Activated naive CD8-positive, alpha-beta T cell treated with anti-CD3 and anti-CD28 coated beads, Interleukin-2, amount 50 U/mL, for 24 hours (primary cell): ENCODE measurements at regions not wholly inside any gene's neighbourhood (a gene's known extent, or its start where the extent isn't known, plus 50 kb on each side); places are given as distances from the start of the nearest gene placed in this dataset.
A peak's percentile ranks its signal among the peaks of the same experiment; 100 is the strongest.
"Not testable (repeated sequence)": the region's sequence is repeated elsewhere in the genome, so short reads cannot be mapped to it uniquely, and the experiment has no call there.

Source experiments
- ATAC-seq: fragments of 150-1000 bp; cut with Tn5 transposase; one replicate; pipeline ENCODE4 v1.10.0; 2021
- DNase-seq: peaks from one replicate; pipeline ENCODE4 v3.0.0; 2021
- H3K27ac Mint-ChIP-seq: one replicate; pipeline ENCODE4 v1.8.0; 2021; ENCODE audit warnings: mild to moderate bottlenecking, mixed read lengths
- H3K27me3 Mint-ChIP-seq: one replicate; pipeline ENCODE4 v1.8.0; 2021; ENCODE audit warnings: mixed read lengths
- H3K36me3 Mint-ChIP-seq: one replicate; pipeline ENCODE4 v1.8.0; 2021; ENCODE audit warnings: low read depth, mixed read lengths
- H3K4me1 Mint-ChIP-seq: one replicate; pipeline ENCODE4 v1.8.0; 2021; ENCODE audit warnings: mixed read lengths
- H3K4me3 Mint-ChIP-seq: one replicate; pipeline ENCODE4 v1.8.0; 2021; ENCODE audit warnings: mild to moderate bottlenecking, moderate library complexity, mixed read lengths
- H3K9me3 Mint-ChIP-seq: one replicate; pipeline ENCODE4 v1.8.0; 2021; ENCODE audit warnings: mixed read lengths

GRCh38 chr1:228796945-228797344, 61.7 kb downstream of the RHOU start:
- H3K27ac Mint-ChIP-seq = peak overlapping the region; percentile 12

GRCh38 chr1:228798035-228798434, 62.8 kb downstream of the RHOU start:
- Mint-ChIP-seq H3K4me1 (peaks cover 11% of the 10 kb centered on the region), H3K4me3 (no peak overlapping the region), H3K27me3 (no peaks in the 10 kb centered on the region), H3K9me3 (peaks cover 5% of the 10 kb centered on the region), H3K36me3 (no peaks in the 10 kb centered on the region), H3K27ac (no peak overlapping the region)
- ATAC-seq = no peak
- no peak for DNase-seq

More at GRCh38 chr1:228796945-228797344, 61.7 kb downstream of the RHOU start:
- not testable (repeated sequence) for DNase-seq, ATAC-seq, H3K9me3 Mint-ChIP-seq, H3K27me3 Mint-ChIP-seq, H3K4me3 Mint-ChIP-seq, H3K36me3 Mint-ChIP-seq
- peaks cover 11% of the 10 kb centered on the region for H3K4me1 Mint-ChIP-seq

- DNase-seq (no peak), ATAC-seq (no peak)
- Mint-ChIP-seq H3K4me1 (peaks cover 11% of the 10 kb centered on the region), H3K27me3 (no peaks in the 10 kb centered on the region), H3K27ac (no peak overlapping the region), H3K4me3 (no peak overlapping the region), H3K36me3 (no peaks in the 10 kb centered on the region), H3K9me3 (peaks cover 5% of the 10 kb centered on the region)
Measured at GRCh38 chr1:228798548-228798947, 63.3 kb downstream of the RHOU start.

- Mint-ChIP-seq H3K4me3 (no peak overlapping the region), H3K27me3 (no peaks in the 10 kb centered on the region), H3K4me1 (peaks cover 21% of the 10 kb centered on the region), H3K9me3 (peaks cover 5% of the 10 kb centered on the region), H3K27ac (no peak overlapping the region), H3K36me3 (no peaks in the 10 kb centered on the region)
- no peak for ATAC-seq
- no peak for DNase-seq
Measured at GRCh38 chr1:228799924-228800323, 64.6 kb downstream of the RHOU start.

- Mint-ChIP-seq H3K9me3 (peaks cover 5% of the 10 kb centered on the region), H3K36me3 (no peaks in the 10 kb centered on the region), H3K4me3 (no peak overlapping the region), H3K27me3 (no peaks in the 10 kb centered on the region), H3K27ac (no peak overlapping the region), H3K4me1 (peaks cover 24% of the 10 kb centered on the region)
- DNase-seq (no peak), ATAC-seq (no peak)
Measured at GRCh38 chr1:228801068-228801467, 65.8 kb downstream of the RHOU start.

DNA sequence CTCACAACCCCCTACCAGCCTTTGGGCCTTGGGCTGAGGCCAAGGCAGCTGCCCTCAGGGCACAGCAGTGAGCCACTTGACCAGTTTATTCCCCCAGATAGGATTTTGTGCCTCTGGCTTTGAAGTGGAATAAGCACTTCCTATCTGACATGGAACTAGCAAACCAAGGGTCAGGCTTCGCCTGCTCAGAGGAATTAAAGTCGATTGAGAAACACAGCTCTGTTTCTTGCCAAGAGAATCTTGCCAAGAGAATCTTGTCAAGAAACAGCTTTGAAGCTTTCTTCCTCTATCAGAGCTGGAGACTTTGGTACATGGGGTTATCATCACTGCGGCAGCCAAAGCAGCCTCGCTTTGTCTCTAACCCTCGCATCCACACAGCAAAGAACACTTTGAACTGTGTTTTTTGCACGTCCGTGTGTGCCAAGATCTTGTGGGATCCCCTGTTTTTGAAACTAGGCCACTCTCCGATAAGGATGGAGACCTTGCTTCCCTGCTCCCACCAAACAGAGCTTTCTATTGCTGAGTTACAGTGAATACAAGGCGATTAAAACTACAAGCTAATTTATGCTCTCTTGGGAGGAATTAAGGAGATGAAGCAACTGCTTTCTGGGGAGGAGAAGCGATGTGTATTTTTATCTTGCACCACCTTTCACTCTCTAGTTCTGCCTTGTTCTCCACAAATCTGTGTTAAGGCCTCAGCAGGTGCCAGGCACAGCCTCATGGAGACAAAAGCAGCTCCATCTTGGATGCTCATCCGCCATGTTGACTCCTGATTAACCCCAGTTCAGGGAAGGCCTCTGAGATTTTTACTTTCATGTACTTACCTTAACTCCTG, 67.3 kb downstream of the RHOU start:
- H3K36me3 Mint-ChIP-seq = no peaks in the 10 kb centered on the region
- DNase-seq (no peak), ATAC-seq (no peak)
- H3K27ac Mint-ChIP-seq = no peak overlapping the region
- H3K4me3 Mint-ChIP-seq = no peak overlapping the region
- peaks cover 22% of the 10 kb centered on the region for H3K4me1 Mint-ChIP-seq
- H3K9me3 Mint-ChIP-seq = peaks cover 5% of the 10 kb centered on the region
- H3K27me3 Mint-ChIP-seq = no peaks in the 10 kb centered on the region

DNA sequence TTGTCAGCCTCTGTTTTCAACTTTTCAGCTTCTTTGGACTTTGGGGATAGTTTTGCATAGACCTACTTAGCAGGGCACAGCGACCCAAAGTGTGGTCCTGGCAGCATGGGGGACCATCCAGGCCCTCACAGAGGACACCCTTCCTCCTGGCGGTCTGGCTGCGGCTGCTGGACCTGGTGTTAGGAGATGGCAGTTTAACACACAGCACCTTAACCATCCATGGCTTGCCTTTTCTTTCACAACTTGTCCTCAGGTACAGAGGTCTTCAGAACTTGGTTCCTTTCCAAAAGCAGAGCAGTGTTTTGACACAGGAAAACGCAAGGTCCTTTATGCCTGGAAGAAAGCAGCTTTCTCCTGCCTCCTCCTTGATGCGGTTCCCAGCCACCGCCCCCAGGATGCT, 68.1 kb downstream of the RHOU start:
- H3K36me3 Mint-ChIP-seq = no peaks in the 10 kb centered on the region
- H3K27me3 Mint-ChIP-seq = no peaks in the 10 kb centered on the region
- peaks cover 5% of the 10 kb centered on the region for H3K9me3 Mint-ChIP-seq
- H3K27ac Mint-ChIP-seq = no peak overlapping the region
- DNase-seq = no peak
- H3K4me1 Mint-ChIP-seq = peaks cover 22% of the 10 kb centered on the region
- ATAC-seq = no peak
- no peak overlapping the region for H3K4me3 Mint-ChIP-seq

DNA sequence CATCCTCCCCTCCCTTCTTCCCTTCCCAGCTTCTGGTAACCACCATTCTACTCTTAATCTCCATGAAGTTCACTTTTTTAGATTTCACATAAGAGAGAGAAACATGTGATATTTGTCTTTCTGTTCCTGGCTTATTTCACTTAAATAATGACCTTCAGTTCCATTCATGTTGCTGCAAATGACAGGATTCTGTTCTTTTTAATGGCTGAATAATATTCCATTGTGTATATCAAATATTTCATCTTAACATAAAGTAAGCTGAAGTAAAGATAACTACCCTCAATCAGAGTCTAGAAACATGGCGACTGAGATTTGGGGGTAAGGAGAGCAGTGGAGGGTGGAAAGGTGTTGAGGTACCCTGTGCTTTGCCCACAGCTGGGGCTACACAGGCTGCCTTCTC, 68.9 kb downstream of the RHOU start:
- Mint-ChIP-seq H3K27me3 (no peaks in the 10 kb centered on the region), H3K4me3 (no peak overlapping the region), H3K4me1 (peaks cover 22% of the 10 kb centered on the region), H3K36me3 (no peaks in the 10 kb centered on the region), H3K9me3 (peaks cover 5% of the 10 kb centered on the region), H3K27ac (peak overlapping the region; percentile 79)
- DNase-seq = no peak
- no peak for ATAC-seq

GRCh38 chr1:228804640-228805413, 69.5 kb downstream of the RHOU start:
- H3K4me1 Mint-ChIP-seq = peaks cover 29% of the 10 kb centered on the region
- H3K36me3 Mint-ChIP-seq = no peaks in the 10 kb centered on the region
- H3K9me3 Mint-ChIP-seq = peaks cover 4% of the 10 kb centered on the region
- peak overlapping the region; percentile 15 for H3K4me3 Mint-ChIP-seq
- ATAC-seq (peak; percentile 73), DNase-seq (peak; percentile 30)
- no peaks in the 10 kb centered on the region for H3K27me3 Mint-ChIP-seq
- H3K27ac Mint-ChIP-seq = peak overlapping the region; percentile 79

DNA sequence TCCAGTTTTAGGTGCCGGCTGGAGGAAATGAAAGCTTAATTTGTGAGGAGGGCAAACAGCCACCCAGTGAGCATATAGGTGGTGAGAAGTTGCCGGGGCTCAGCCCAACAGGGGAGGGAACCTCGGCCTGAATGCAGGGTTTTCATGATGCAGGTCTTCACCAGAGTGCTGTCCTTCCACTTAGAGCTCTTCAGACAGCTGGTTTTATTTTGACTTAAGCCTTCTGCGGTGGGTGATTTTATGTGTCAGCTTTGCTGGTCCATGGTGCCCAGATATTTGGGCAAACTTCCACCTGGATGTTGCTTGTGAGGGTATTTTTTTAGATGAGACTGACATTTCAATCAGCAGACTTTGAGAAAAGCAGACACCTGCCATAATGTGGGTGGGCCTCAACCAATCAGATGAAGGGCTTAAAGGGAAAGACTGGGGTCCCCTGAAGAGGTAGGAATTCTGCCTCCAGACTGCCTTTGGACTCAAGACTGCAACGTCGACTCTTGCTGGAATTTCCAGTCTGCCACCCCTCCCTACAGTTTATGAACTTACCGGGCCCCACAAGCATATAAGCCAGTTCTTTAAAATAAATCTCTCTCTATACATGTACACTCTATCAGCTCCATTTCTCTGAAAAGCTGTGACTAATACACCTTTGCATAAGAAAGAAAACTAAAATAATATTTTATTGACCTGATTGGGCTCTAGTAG, 72.8 kb downstream of the RHOU start:
- ATAC-seq = no peak

GRCh38 chr1:228809621-228810394, 74.5 kb downstream of the RHOU start:
- peaks cover 29% of the 10 kb centered on the region for H3K4me1 Mint-ChIP-seq
- H3K36me3 Mint-ChIP-seq = no peaks in the 10 kb centered on the region
- peak; percentile 87 for ATAC-seq
- H3K27ac Mint-ChIP-seq = peak overlapping the region; percentile 23
- DNase-seq = no peak
- H3K27me3 Mint-ChIP-seq = no peaks in the 10 kb centered on the region
- no peaks in the 10 kb centered on the region for H3K9me3 Mint-ChIP-seq
- no peak overlapping the region for H3K4me3 Mint-ChIP-seq

More for the DNA sequence above, 72.8 kb downstream of the RHOU start:
- Mint-ChIP-seq H3K27ac (no peak overlapping the region), H3K4me1 (peaks cover 38% of the 10 kb centered on the region), H3K36me3 (no peaks in the 10 kb centered on the region), H3K4me3 (no peak overlapping the region), H3K27me3 (no peaks in the 10 kb centered on the region), H3K9me3 (no peaks in the 10 kb centered on the region)
- DNase-seq = no peak

DNA sequence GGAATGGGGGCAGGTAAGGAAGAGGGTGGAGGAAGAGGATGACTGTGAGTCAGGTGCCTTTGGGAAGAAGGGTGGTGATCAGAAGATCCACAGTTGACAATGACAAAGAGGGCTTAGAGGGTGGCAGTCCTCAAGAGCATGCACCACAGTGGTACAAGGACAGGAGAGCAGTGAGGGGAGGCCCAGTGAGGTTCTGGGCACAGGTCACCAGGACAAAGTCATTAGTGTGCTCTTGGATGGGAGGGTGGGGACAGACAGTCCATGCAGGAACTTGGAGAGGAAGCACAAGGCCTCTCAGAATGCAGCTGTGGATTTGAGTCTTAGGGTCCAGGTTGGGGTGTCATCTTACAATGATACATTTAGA, 75.1 kb downstream of the RHOU start:
- peaks cover 23% of the 10 kb centered on the region for H3K4me1 Mint-ChIP-seq
- no peak for ATAC-seq
- no peaks in the 10 kb centered on the region for H3K36me3 Mint-ChIP-seq
- H3K9me3 Mint-ChIP-seq = no peaks in the 10 kb centered on the region
- no peak for DNase-seq
- H3K27ac Mint-ChIP-seq = no peak overlapping the region
- H3K4me3 Mint-ChIP-seq = no peak overlapping the region
- H3K27me3 Mint-ChIP-seq = no peaks in the 10 kb centered on the region

DNA sequence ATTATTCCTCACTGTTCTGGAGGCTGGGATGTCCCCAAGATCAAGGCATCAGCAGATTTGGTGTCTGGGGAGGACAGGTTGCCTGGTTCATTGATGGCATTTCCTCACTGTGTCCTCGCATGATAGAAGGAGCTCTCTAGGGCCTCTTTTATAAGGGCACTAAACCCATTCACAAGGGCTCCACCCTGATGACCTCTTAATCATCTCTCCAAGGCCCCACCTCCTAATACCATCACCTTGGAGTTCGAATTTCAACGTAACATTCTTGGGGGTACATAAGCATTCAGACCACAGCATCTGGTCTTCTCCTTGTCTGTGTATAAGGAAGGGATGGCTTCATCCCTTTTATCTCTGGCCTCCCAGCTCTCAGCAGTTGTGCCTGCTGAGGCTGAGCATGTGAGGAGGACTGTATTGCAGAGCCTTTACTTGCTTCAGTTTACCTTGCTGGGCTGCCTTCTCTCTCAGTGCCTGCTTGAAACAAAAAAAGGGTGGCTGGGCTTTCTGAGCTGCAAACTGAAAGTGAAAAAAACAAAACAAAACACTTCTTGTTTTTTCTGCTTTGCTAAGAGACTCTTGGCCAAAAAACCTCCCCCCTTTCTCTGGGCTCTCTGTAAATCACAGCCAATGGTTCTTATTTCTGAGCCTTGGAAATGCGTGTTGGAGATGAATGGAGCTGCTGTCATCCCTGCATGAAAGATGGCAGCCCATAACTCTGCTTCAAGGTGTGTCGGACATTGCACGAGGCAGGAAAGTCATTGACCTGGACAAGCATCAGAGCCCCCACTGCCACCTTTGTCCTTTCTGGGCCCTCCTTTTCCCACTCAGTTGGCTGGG, 75.8 kb downstream of the RHOU start:
- Mint-ChIP-seq H3K27ac (no peak overlapping the region), H3K36me3 (no peaks in the 10 kb centered on the region), H3K9me3 (no peaks in the 10 kb centered on the region), H3K27me3 (no peaks in the 10 kb centered on the region), H3K4me1 (peaks cover 19% of the 10 kb centered on the region), H3K4me3 (no peak overlapping the region)
- ATAC-seq = no peak
- DNase-seq = no peak
